HG03060 (cell line): ENCODE measurements at regions not wholly inside any gene's neighbourhood (a gene's known extent, or its start where the extent isn't known, plus 50 kb on each side); places are given as distances from the start of the nearest gene placed in this dataset.
"Not testable (repeated sequence)": the region's sequence is repeated elsewhere in the genome, so short reads cannot be mapped to it uniquely, and the experiment has no call there.

ENCODE experiments used
- ATAC-seq: cut with Tn5 transposase; IDR thresholded peaks from one replicate; pipeline ENCODE4 v1.9.1; 2021; ENCODE audit warnings: low read depth, moderate number of reproducible peaks; ENCODE audit not compliant: unreplicated experiment

DNA sequence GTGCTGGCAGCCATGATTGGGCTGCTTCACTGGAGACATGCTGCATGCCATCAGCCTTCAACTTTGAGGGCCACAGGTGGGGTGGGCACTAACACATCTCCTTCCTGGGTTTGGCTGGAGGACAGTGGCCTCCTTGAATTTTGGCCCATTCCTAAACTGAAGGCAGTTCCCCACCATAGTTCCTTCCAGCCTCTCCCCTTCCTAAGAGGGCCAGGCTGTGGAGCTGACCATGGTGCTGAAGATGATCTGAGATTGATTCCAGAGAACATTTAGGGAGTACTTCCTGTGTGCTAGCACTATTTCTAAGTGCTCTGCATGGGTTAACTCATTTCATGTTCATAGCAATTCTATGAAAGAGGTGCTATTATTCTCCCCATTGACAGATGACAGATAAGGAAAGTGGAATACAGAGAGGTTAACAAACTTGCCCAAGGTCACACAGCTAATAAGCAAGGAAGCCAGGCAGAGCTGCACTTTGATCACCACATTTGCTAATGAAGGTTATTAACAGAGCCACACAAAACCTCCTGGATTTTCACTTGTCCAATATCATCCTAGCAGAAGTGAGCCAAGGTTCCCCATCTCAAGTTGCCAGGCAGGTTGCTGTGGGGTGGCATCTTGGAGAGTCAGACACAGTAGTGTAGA, 175.3 kb downstream of the ZIC5 start:
- ATAC-seq: no peak

DNA sequence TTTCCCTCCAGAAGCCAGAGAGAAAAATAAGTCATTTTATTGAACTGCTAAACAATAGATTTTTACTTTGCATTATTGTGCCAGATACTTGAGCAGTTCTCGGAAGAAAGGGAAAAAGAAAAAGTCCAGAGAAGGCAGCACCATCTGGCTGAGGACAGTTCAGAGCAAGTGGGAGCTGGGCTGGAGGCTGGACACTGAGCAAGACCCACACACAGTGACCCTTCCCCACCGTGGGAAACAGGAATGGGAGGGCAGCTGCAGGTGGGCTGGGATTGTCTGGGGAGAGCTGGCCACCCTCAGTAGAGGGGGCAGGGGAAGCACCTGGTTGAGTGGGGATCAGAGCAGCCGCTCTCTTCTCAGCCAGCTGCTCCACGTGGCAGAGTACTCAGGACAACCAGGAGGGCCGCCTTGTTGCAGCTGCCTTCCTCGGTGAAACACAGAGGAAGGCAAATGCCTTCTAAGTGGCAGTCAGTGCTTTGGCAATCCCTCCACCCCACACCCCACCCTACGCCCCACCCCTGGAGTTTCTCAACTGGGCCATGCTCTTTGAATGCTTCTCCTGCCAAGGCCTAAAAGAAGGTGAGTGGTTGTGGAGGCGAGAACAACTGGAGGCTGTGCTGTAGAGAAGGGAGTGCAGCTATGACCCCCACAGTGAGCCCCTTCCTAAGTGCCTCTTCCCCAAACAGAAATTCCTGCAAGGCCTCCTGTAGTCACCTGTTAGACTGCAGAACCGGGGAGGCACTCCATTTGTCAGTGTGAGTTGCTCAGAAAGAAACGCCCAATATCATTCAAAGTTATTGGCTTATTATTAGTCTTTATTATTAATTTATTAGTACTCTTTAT, 179.3 kb downstream of the ZIC5 start:
- ATAC-seq: no peak

DNA sequence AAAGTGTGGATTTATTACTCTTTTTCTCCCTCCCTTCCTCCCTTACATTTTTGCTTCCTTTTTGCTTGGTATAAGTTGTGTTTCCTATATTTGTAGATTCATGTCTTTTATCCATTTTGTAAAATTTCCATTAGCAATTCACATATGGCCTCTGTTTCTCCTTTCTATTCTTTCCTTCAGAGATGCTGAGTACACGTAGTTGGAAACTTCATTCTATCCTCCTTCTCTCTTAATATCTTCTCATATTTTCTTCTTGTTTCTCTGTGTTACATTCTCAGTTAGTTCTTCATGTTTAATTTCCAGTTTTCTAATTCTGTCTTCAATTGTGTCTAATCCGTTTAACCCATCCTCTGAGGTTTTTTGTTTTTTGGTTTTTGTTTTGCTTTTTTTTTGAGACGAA, 188.9 kb downstream of the ZIC5 start:
- ATAC-seq: no peak

DNA sequence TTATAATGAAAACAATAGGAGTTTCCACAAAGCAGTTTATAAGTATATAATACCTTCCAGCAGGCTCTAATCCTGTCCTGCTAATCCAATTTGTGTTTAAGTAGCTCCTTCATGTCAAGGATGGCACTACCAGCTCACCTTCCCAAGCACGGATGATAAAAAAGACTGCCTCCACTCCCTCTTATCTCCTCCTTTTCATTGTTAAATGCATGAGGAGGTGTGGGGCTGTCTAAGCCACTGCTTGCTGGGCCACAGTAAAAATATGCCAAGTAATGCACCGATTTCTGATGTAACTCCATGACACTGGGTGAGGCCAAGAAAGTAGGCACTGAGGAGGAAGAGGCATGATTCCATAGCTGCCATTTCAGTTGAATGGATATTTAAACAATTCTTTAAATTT, 193.1 kb downstream of the ZIC5 start:
- no peak for ATAC-seq

DNA sequence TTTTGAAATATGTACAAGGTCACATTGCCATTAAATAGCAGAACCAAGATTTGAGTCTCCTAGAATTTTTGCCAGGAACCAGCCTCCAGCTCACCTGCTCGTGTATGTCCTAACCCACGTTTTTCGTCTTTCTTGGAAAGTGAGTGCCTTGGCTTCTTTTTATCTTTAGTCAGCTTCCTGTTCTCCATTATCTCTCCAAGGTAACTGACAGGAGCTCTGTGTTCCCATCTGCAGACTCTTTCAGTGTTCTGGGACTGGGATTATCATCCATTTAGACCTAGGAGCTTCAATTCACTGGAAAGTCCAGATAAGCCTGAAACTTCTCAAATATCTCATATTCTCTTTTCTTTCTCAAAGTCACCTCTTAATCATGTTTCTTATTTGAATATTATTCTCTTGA, 193.7 kb downstream of the ZIC5 start:
- ATAC-seq: no peak

DNA sequence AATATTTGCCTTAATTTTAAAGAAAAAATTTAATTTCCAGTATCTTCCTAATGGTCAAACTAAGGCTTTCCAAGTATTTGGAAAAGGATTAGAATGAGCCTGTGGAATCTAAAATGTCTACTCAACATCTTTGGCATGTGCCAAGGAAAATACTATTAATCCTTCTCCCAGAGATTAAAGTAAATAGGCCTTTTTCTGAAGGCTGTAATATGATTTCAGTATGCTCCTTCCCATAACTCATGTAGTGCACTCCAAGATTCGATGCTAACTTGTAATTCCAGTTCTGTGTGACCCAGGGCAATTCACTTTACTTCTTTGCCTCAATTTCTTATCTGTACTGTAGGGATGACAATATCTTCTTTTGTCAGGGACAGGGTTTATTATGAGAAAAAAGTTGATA, 196.9 kb downstream of the ZIC5 start:
- ATAC-seq: no peak

DNA sequence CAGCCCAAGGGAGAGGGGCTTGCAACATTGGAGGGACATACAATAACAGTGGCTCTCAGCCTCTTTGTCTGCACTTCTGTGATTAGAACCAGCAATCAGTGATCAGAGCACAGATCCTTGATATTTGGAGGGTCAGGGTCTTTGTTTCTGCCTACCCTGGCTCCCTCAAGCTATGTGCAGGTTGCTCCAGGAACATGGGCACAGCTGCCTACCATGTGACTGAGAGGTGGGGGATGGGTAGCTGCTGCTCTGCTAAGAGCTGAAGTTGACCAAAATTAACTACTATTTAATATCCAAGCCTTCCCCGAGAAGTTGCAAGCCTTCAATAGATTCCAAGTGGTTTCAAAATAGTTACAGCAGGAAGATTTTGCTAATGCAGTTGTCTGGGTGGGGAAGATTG, 202.6 kb downstream of the ZIC5 start:
- ATAC-seq: no peak

DNA sequence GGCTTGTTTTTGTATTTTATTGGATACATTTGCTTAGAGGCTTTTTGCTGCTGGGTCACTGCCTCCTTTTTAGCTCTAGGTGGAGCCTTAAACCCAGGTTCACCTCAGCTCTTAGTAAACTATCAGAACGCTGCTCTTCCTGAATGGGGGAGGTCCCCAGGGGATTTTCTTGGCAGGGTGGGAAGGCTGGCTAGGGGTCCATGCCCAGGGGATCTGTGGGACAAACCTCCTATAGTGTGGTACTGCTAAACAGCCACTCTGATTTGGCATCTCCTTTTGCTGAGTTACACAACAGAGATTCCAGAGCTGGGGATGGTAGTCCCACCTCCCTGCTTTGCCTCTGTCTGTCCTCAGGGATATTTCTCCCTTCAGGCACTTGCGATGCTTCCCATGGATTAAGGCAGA, 204.9 kb downstream of the ZIC5 start:
- no peak for ATAC-seq

DNA sequence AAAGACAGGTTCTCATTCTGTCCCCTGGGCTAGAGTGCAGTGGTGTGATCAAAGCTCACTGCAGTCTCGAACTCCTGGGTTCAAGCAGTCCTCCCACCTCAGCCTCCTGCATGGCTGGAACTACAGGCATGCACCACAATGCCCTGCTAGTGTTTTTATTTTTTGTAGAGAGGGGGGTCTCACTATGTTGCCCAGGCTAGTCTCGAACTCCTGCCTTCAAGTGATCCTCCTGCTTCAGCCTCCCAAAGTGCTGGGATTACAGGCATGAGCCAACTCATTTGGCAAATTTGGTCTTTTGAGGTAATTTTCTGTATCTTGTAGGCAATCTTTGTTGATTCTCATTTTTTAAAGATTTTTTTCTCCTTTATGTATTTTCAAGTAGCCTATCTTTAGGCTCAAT, 205.7 kb downstream of the ZIC5 start:
- ATAC-seq: no peak

DNA sequence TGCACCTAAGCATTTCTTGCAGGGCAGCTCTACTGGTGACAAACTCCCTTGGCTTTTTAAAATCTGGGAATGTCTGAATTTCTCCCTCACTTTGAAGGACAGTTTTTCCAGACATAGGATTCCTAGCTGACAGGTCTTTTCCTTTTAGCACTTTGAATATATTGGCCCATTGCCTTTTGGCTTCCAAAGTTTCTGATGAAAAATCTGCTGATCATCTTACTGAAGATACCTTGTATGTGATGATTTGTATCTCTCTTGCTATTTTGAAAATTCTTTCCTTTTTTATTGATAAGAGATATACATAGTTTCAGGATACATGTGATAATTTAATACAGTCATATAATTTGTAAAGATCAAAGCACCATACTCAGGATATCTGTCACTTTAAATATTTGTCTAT, 211.1 kb downstream of the ZIC5 start:
- ATAC-seq: no peak

DNA sequence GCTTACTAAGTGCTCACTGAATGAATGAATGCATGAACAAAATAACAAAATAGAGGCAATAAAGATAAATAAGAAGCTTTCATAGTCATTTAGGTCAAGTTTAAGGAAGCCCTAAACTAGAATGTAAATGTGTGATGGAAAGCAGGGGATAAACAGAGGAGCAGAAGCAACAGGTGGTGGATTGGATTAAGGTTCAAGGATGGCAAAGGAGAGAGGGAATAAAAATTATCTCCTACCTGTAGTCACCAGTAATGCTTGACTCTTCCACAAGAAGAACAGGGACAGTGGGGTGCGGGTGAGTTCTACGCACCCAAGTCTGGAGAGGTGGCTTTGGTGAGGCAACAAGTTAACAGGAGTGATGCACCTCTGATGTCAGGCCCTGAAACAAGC, 212.4 kb downstream of the ZIC5 start:
- ATAC-seq: no peak

DNA sequence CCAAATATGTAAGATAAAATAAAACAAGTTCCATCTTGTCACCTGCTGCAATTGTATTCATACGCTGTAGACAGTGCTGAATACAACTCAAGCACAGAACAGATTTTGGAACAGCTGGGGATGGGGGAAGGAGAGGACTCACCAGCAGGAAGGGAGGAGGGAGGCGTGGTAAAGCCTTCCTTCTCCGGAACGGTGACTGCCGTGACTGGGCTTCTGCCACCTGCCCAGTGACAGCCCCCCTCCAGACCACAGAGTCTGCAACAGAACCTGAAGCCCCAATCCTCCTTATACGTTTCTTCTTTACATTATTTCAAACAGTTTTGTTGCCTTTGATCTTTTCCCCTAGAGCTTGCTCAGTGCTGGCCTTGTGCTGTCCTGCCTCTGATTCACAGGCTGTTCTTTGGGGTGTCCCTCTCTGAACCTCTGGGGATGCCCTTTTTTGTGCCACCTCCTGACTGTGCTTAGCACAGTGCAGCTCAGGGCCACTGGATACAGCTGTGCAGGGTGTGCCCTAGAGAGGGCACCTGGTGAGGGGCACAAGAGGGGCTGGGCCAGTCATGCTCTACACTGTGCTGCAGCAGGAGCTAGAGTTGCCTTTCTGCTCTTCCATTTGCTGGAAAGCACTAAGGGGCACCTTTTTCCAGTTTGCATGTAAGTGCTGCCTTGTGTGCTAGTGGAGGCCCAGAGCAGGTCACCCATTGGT, 213.0 kb downstream of the ZIC5 start:
- ATAC-seq: no peak

DNA sequence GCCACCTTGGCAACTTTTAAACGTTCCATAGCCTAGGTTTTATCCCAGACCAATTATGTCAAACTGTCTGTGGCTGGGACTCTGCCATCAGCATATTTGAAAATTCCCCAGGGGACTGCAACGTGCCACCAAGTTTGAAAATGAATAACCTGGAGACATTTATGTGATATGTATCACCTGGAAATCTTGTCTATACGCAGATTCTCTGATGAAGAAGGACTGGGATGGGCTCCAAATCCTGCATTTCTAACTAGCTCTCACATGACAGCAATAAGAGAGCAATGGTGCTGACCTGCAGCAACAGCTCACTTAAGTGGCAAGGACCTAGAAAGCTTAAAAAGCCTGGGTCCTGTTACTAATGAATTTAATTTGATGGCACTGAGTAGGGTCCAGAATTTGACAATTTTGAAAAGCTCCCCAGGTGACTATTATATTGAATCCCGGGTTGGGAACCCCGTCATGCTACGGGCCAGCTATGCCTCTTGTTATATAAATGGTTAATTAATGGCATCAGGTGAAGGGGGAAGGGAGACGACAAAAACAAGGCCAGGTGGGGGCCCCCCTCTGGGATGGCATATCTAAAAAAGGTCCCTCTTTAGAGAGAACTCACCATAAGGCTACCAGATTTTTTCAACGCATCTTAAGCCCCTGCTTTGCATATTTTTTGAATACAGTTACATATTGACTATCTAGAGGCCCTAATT, 213.7 kb downstream of the ZIC5 start:
- ATAC-seq: no peak

DNA sequence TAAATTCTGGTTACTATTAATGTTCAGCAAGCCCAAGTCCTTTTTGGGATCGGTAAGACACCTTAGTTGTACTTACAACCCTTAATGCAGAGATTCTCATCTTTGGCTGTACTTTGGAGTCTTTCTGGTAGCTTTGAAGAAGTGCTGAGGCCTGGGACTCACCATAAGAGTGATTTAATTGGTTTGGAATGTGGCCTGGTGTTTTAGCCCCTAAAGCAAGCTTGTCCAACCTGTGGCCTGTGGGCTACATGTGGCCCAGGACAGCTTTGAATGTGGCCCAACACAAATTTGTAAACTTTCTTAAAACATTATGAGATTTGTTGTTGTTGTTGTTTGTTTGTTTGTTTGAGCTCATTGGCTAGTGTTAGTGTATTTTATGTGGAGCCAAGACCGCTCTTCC, 215.3 kb downstream of the ZIC5 start:
- no peak for ATAC-seq

DNA sequence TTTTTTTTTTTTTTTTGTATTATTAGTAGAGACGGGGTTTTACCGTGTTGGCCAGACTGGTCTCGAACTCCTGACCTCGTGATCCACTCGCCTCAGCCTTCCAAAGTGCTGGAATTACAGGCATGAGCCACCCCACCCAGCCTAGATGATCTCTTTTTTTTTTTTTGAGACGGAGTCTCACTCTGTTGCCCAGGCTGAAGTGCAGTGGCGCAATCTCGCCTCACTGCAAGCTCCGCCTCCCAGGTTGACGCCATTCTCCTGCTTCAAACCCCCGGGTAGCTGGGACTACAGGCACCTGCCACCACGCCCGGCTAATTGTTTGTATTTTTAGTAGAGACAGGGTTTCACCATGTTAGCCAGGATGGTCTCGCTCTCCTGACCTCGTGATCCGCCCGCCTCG, 216.8 kb downstream of the ZIC5 start:
- not testable (repeated sequence) for ATAC-seq

DNA sequence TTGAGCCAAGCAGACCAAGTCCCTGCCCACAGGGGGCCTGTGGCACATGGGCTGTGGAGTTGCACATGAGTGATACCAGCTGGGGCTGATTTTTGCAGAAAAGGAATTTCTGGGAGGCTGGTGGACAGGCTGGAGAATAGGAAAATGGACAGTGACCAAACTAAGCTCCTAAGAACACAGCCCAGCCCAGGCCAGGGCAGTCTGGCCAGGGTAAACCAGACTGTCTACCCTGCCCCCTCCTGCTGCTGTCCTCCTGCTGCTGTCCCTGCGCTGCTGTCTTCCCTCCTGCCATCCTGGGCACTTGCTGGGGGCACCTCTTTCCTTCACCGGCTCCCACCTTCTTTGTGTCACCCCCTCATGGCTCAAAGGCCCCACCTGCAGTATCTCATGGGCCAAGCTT, 219.2 kb downstream of the ZIC5 start:
- ATAC-seq: no peak

DNA sequence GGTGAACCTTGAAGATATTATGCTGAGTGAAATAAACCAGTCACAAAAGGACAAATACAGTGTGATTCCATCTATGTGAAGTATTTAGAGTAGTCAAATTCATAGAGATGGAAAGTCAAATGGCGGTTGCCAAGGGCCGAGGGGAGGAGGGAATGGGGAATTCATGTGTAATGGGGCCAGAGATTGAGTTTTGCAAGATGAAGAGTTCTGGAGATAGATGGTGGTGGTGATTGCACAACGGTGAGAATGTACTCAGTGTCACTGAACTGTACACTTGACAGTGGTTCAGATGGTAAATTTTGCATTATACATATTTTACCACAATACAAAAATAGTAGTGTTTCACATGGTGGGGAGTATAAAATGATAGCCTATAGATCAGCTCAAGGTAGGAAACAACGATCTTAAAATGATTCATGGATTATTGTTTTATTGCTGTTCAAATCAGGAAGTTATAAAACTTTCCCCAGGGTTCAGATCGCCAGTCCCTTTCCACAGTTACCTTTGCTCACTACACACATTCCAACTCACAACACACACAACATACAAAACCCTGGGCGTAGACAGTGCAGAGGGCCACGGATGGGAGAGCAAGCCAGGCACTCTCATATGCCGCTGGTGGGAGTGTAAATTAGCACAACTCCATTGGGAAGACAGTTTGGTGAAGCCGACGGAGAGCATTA, 219.9 kb downstream of the ZIC5 start:
- no peak for ATAC-seq

DNA sequence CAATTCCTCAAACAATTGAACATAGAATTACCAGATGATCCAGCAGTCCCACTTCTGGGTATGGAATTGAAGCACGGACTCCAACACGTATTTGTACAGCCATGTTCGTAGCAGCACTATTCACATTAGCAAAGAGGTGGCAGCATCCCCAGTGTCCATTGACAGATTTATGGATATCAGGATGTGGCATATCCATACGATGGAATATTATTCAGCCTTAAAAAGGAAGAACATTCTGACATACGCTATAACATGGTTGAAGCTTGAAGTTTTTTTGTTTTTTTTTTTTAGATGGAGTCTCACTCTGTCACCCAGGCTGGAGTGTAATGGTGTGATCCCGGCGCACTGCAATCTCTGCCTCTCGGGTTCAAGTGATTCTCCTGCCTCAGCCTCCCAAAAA, 220.6 kb downstream of the ZIC5 start:
- no peak for ATAC-seq

DNA sequence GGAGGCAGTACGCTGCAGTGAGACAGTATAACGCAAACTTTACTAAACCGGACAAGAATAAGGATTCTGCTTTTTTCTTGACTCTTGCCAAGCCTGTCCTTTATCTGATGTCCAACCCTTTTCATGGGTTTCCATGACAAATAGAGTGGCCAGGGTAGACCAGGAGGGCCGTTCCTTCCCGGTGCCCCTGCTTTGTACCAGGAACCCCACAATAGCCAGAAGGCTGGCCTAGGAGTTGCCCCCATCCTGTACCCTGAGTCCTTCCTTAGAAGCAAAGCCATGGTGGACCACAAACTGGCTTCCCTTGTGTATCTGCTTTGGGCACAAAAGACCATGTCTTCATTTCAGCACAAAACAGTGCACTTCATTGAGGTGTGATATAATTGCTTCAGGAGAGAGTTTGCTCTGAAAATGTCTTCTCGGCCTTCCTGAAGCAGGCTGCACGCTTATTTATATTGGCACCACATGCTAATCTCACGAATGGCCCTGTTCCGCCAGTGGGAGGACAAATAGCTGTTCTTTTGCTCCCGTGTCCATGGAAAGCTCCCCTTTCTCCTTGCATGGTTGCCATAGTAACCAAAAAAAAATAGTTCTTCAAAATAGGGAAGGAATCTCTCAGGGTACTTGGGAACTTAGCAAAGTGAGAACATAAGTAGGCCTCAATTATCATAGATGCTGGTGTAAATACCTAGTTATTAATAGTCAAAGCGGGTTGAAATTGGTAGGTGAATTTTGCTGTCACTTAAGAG, 222.1 kb downstream of the ZIC5 start:
- no peak for ATAC-seq

DNA sequence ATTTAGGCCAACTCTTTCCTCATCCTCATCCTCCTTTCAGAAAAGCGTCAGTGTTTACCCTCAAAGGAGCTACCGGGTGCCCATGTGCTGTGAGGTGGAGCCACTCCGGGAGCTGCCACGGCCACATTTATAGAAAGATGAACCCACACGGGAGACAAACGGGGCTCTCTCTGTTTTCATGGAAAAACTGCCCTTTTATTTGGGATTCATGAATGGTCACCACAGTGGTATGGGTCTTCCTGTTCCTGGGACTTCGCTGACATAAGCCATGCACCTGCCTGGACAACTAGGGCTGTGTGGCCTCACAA, 224.2 kb downstream of the ZIC5 start:
- ATAC-seq: no peak
